ENCODE measurements at regions not wholly inside any gene's neighbourhood (a gene's known extent, or its start where the extent isn't known, plus 50 kb on each side); places are given as distances from the start of the nearest gene placed in this dataset.

GRCh38 chr10:84848967-84849366, 520.6 kb downstream of the CCSER2 start:
- Histone ChIP-seq H3K9me3 (no peaks in the 10 kb centered on the region), H3K4me3 (no peak overlapping the region), H3K4me1 (ENCODE audit: low read depth) (no peaks in the 10 kb centered on the region), H3K36me3 (ENCODE audit: low read depth) (no peaks in the 10 kb centered on the region)
- ATAC-seq (no peak), DNase-seq (no peak)
- intact Hi-C loops (cut with DNase I, micrococcal nuclease): no loop called here
- TF ChIP-seq, protein P1, sequence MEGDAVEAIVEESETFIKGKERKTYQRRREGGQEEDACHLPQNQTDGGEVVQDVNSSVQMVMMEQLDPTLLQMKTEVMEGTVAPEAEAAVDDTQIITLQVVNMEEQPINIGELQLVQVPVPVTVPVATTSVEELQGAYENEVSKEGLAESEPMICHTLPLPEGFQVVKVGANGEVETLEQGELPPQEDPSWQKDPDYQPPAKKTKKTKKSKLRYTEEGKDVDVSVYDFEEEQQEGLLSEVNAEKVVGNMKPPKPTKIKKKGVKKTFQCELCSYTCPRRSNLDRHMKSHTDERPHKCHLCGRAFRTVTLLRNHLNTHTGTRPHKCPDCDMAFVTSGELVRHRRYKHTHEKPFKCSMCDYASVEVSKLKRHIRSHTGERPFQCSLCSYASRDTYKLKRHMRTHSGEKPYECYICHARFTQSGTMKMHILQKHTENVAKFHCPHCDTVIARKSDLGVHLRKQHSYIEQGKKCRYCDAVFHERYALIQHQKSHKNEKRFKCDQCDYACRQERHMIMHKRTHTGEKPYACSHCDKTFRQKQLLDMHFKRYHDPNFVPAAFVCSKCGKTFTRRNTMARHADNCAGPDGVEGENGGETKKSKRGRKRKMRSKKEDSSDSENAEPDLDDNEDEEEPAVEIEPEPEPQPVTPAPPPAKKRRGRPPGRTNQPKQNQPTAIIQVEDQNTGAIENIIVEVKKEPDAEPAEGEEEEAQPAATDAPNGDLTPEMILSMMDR (IDR thresholded peaks at IDR 0.05): no peak

GRCh38 chr10:84850826-84851225, 522.4 kb downstream of the CCSER2 start:
- intact Hi-C loops (cut with DNase I, micrococcal nuclease): no loop called here
- DNase-seq (no peak), ATAC-seq (no peak)
- H3K36me3 ChIP-seq (ENCODE audit: low read depth): no peaks in the 10 kb centered on the region
- no peaks in the 10 kb centered on the region for H3K9me3 ChIP-seq
- H3K4me3 ChIP-seq: no peak overlapping the region
- no peaks in the 10 kb centered on the region for H3K4me1 ChIP-seq (ENCODE audit: low read depth)
- TF ChIP-seq, protein P1 (IDR thresholded peaks at IDR 0.05): no peak

DNA sequence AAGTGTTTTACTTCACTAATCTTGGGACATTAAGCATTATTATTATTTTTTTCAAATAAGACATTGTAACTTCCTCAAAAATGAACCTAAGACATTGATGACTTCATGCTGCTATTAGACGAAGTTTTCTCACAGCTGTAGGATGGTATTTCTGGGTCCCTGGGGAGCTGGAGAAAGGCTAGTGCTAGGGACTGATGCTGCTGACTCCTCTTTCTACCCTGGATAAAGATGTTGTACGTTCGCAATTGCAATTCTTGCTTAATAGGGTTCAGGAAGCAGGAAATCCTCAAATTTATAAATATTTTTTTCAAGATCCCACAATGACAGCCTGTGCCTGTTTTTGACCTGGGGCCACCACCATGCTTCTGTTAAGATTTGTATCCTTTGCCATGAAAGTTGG, 526.0 kb downstream of the CCSER2 start:
- intact Hi-C loops (cut with DNase I, micrococcal nuclease): no loop called here
- no peak for ATAC-seq
- TF ChIP-seq, protein P1 (IDR thresholded peaks at IDR 0.05): no peak
- Histone ChIP-seq H3K4me1 (ENCODE audit: low read depth) (no peaks in the 10 kb centered on the region), H3K36me3 (ENCODE audit: low read depth) (no peaks in the 10 kb centered on the region), H3K9me3 (no peaks in the 10 kb centered on the region), H3K4me3 (no peak overlapping the region)
- DNase-seq: no peak

DNA sequence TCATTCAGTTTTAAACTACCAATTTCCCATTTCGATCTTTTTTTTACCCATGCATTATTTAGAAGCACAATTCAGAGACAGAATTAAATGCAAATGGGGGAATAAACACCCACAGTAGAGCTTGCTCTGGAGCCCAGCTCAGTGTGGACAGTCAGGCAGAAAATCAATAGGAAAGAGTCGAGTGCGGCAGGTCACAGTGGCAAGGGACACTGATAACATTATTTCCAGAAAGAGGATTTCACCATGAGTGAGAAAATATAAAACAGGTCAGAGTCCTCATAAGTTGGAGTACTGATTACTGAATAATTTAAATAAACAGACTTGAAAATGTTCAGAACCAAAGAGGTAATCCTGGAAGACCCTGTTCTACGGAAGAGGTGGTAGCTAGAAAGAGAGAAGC, 532.5 kb downstream of the CCSER2 start:
- no peak for DNase-seq
- intact Hi-C loops (cut with DNase I, micrococcal nuclease): no loop called here
- Histone ChIP-seq H3K36me3 (ENCODE audit: low read depth) (no peaks in the 10 kb centered on the region), H3K4me1 (ENCODE audit: low read depth) (no peaks in the 10 kb centered on the region), H3K9me3 (no peaks in the 10 kb centered on the region), H3K4me3 (no peak overlapping the region)
- no peak for ATAC-seq
- TF ChIP-seq, protein P1 (IDR thresholded peaks at IDR 0.05): no peak

- intact Hi-C loops (cut with DNase I, micrococcal nuclease): no loop called here
- H3K4me3 ChIP-seq: no peak overlapping the region
- no peaks in the 10 kb centered on the region for H3K9me3 ChIP-seq
- ATAC-seq: no peak
- DNase-seq: no peak
- H3K36me3 ChIP-seq (ENCODE audit: low read depth): no peaks in the 10 kb centered on the region
- no peaks in the 10 kb centered on the region for H3K4me1 ChIP-seq (ENCODE audit: low read depth)
- TF ChIP-seq, protein P1 (IDR thresholded peaks at IDR 0.05): no peak
These were observed 534.2 kb downstream of the CCSER2 start for GRCh38 chr10:84862551-84862950.

DNA sequence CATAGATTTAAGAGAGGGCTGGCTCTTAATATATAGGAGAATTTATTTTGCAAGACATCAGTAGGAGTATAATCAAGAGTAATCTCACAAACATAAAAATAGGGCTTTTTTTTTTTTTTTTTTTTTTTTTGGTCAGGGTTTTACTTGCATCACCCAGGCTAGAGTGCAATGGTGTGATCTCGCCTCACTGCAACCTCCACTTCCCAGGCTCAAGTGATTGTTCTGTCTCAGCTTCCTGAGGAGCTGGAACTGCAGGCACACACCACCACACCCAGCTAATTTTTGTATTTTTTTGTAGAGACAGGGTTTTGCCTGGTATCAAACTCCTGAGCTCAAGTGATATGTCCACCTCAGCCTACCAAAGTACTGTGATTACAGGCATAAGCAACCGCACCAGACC, 535.3 kb downstream of the CCSER2 start:
- DNase-seq (no peak), ATAC-seq (no peak)
- intact Hi-C loops (cut with DNase I, micrococcal nuclease): no loop called here
- H3K9me3 ChIP-seq: no peaks in the 10 kb centered on the region
- no peaks in the 10 kb centered on the region for H3K36me3 ChIP-seq (ENCODE audit: low read depth)
- TF ChIP-seq, protein P1 (IDR thresholded peaks at IDR 0.05): no peak
- H3K4me1 ChIP-seq (ENCODE audit: low read depth): no peaks in the 10 kb centered on the region
- H3K4me3 ChIP-seq: no peak overlapping the region

Data from mucosa of descending colon (tissue), 3 donors.